WTC11 (cell line): ENCODE measurements at regions not wholly inside any gene's neighbourhood (a gene's known extent, or its start where the extent isn't known, plus 50 kb on each side); places are given as distances from the start of the nearest gene placed in this dataset.

Source experiments
- SOX15 ChIP-seq: fragments of 250-450 bp; sonication (Bioruptor Pico); IDR thresholded peaks from 2 replicates; pipeline ENCODE4 v1.9.0; 2021; ENCODE audit warnings: mild to moderate bottlenecking
- TCF7 ChIP-seq: sonication (generic); formaldehyde crosslinking; IDR thresholded peaks from 2 replicates; pipeline ENCODE4 v1.8.0; 2022; ENCODE audit warnings: mild to moderate bottlenecking, low read depth, missing genetic modification reagents, moderate library complexity
- TF ChIP-seq, protein P1 (sequence below): sonication (generic); formaldehyde crosslinking; IDR thresholded peaks from 2 replicates; pipeline ENCODE4 v1.8.0; 2022; ENCODE audit warnings: mild to moderate bottlenecking, missing genetic modification reagents
- TF ChIP-seq, protein P2 (sequence below): fragments of 200-600 bp; IDR thresholded peaks from 2 replicates; pipeline ENCODE4 v1.8.0; 2022; ENCODE audit warnings: antibody characterized with exemption

DNA sequence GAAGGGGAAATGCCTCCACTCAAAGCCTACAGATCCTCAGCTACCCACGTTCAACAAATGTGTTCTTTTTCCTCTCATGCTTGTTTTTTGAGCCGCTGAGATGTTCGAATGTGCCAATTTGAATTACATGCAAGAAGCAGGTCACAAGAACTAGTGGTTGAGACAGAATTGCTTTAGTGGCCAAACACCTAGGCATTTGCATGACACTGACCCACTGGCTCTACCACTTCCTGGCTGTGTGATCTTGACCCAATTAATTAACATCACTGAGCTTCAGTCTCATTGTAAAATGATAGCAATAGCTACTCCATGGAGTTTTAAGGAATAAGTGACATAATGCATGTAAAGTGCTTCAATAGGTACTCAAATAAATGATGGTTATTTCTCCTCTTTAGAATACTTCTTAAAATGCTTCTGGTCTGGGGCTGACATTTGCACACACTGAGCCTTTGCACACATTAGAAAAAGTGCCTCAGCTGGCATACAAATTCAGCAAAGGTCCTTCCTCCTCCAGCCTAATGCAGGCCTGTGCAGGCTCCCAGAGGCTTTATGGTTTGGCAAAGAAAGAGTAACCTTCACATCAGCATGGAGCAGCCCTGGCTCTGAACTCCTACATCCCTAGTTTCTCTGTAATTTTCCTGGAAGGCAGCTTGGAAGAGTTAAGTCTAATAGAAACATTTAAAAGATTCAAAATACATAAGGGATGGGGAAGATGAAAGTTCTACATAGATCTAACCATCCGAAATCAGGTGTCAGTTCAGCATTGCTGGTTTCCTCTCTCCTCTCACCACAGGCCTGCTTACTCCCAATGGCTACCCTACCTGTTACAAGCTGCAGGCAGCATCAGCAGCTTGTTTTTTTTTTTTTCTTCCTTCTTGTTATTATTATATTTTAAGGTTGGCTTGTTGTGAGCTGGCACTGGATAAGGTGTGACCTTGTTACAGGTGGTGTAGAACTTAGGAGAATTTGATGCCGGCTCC, 107.4 kb downstream of the TBX19 start:
- TF ChIP-seq, protein P1, sequence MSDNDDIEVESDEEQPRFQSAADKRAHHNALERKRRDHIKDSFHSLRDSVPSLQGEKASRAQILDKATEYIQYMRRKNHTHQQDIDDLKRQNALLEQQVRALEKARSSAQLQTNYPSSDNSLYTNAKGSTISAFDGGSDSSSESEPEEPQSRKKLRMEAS (CRISPR knock-in tag), result no peak
- TF ChIP-seq, protein P2, sequence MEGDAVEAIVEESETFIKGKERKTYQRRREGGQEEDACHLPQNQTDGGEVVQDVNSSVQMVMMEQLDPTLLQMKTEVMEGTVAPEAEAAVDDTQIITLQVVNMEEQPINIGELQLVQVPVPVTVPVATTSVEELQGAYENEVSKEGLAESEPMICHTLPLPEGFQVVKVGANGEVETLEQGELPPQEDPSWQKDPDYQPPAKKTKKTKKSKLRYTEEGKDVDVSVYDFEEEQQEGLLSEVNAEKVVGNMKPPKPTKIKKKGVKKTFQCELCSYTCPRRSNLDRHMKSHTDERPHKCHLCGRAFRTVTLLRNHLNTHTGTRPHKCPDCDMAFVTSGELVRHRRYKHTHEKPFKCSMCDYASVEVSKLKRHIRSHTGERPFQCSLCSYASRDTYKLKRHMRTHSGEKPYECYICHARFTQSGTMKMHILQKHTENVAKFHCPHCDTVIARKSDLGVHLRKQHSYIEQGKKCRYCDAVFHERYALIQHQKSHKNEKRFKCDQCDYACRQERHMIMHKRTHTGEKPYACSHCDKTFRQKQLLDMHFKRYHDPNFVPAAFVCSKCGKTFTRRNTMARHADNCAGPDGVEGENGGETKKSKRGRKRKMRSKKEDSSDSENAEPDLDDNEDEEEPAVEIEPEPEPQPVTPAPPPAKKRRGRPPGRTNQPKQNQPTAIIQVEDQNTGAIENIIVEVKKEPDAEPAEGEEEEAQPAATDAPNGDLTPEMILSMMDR, result no peak
- no peak for TF ChIP-seq SOX15
- no peak for TF ChIP-seq TCF7
